NCI-H2171 treated with DMSO at 0.1 percent for 48 hours (cell line): ENCODE measurements at regions not wholly inside any gene's neighbourhood (a gene's known extent, or its start where the extent isn't known, plus 50 kb on each side); places are given as distances from the start of the nearest gene placed in this dataset.

Source experiments
- DNase-seq: peaks from one replicate; lab custom pipeline; 2025; lab: John Stamatoyannopoulos, UW

- DNase-seq, result no peak
These were observed 317.9 kb upstream of the IRX1 start for GRCh38 chr5:3277590-3278196.

- no peak for DNase-seq
These were observed 318.7 kb upstream of the IRX1 start for GRCh38 chr5:3276896-3277295.

DNA sequence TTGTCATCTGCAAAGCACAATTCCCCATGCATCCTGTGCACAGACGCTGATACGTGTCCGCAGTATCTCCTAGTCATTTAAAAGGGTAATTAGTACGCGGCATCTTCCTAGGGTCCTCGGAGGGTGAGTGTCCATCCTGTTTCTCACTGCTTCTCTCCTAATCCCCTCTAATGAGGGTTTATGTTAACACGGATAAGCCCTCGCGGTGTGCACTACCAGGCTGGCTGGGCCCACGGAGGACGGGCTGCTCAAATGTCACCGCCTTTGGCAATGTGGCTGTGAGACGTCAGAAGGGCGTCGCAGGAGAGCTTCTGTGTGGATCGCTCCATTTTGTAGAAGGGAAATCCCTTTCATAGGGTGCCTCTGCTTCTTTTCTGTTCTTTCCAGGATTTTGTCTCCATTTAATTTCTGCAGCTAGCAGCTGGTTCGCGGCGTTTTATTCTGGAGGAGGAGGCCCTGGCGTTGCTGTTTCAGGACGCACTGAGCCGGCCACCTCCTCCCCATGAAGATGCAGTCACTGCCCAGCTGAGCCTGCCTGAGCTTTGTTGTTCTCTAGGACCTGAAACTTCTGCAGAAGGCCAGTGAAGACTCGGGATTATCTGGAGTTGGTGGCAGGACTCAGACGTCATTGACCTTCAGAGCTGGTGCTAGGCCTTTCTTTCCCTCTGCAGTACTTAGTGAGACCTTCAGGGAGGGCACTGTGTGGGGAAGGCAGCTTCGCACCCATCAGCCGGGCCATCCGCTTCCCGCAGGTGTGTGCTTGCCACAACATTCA, 326.1 kb upstream of the IRX1 start:
- DNase-seq, result no peak

DNA sequence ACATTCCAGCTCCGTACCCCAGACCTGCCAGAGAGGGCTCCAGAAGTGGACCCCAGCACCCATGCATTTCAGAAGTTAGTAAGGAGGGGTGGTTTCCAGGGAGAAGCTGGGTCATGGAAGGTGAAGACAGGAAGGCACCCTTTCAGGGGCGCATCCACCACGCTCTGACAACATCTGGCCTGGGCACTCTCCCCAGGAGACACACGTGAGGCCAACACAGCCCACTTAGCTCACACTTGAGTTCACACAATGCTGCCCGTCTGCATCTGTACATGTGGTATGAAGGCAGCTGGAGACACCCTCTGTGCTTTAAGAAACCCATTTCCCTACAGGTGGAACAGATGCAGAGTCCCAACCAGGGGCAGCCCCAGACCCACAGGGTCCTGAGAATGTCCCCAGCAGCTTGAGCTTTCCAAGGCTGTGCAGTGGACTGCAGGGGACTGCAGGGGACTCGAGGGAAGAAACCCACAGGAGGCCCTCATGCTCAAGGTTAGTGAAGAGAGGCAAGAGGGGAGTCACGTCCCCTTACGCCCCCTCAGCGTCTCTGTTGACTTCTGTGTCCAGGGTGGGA, 326.8 kb upstream of the IRX1 start:
- DNase-seq, result peak; percentile 8

DNA sequence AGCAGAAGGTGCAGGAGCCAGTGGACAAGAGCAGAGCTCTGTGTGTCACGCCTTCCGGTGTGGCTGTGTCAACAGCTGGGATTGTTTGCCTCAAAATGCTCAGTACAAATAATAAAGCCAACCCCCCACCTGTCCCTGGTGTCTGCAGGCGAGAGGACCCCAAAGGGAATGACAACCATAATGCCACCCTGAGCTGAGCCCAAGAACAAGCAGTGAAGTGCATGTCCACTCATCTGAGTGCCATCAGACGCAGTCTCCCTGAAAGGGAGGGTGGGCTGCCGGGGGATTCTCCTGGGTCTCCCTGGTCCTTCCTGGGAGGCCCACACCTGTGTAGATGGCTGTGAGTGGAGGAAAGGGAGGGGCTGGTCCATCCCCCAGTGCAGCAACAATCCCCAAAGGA, 328.8 kb upstream of the IRX1 start:
- no peak for DNase-seq

DNA sequence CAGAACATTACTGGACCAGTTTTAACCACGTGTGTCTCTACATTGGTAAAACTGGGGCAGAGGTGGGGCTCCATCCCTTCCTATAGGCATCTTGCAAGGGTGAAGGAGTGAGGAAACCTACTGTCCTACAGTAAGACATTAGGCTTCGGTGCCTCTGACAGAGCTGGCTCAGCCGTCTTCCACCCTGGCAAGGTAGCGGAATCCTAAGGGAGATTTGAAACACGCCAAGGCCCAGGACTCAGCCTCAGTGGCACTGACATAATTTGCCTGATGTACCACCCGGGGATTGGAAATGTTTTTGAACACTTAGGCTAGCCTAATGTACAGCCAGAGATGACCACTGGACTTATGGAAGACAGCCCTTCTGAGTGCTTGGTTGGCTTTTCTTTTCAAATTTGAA, 329.7 kb upstream of the IRX1 start:
- DNase-seq, result no peak

GRCh38 chr5:3265131-3265885, 330.3 kb upstream of the IRX1 start:
- DNase-seq, result no peak

DNA sequence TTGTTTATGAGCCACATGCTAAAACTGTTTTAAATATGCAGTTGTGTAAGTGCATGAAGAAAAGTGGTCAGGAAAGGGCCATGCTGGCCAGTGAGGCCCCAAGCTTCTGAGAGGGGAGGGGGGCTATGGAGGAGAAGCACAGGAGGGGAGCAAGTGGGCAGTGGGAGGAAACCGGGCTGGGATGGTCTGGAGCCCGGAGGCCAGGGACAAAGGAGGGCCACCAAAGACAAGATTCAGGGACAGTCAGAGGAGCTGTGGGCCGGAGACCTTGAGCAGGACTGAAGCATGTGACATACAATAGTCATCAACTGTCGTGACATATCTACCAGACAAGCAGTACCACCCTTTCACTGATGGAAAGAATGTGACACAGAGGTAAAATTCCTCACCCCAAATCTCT, 333.2 kb upstream of the IRX1 start:
- no peak for DNase-seq

DNA sequence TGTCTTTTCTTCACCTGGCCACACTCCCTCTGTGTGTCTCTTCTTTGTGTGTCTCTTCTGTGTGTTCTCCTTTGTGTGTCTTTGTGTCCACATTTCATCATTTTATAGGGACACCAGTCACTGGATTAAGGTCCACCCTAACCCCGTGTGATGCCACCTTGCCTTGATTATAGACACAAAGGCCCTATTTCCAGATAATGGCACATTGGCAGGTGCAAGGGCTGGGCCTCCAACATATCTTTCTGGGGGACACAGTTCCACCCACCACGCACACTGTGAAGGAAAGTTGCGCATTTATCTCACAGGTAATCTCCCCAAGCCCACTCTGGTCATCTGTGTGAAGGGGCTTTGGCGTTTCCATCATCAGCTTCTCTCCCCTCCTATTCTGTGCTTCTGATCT, 334.6 kb upstream of the IRX1 start:
- no peak for DNase-seq

DNA sequence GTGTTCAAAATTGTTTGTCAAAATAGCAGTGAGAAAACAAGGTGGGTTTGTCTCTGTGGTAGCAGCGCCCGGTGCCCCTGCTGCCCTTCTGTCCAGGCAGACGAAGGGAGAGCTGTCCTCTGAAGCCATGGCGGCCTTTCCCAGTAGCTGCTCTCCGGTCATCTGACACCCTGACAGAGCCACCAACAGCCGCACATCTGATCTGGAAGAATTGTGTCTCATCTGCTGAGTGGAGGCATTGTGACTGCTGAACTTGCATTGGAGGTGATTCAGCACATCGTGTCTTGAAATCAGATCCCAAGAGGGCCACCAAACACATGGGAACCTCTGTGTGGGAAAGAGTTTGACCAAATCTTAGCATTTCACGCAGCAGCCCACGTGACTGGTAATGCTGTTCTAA, 337.6 kb upstream of the IRX1 start:
- no peak for DNase-seq

GRCh38 chr5:3252235-3252634, 343.4 kb upstream of the IRX1 start:
- no peak for DNase-seq

DNA sequence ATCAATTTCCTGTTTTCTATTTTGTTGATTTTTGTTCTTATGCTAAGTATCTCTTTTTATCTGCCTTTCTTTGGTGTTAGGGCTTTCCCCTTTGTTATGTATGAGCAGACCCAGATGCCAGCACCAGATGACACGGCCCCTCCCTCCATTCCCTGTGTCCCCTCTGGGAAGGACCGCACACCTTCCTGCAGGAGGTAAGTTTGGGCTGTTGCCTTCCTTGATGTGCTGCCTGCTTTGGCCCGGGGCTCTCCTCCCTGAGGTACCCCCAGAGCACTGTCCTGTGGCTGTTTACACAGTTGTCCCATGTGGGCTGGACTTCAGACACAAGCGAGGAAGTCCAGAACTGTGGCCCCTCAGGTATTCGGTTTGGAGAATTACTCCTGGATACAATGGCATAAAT, 343.8 kb upstream of the IRX1 start:
- DNase-seq, result no peak

GRCh38 chr5:3249401-3249800, 346.2 kb upstream of the IRX1 start:
- DNase-seq, result no peak

DNA sequence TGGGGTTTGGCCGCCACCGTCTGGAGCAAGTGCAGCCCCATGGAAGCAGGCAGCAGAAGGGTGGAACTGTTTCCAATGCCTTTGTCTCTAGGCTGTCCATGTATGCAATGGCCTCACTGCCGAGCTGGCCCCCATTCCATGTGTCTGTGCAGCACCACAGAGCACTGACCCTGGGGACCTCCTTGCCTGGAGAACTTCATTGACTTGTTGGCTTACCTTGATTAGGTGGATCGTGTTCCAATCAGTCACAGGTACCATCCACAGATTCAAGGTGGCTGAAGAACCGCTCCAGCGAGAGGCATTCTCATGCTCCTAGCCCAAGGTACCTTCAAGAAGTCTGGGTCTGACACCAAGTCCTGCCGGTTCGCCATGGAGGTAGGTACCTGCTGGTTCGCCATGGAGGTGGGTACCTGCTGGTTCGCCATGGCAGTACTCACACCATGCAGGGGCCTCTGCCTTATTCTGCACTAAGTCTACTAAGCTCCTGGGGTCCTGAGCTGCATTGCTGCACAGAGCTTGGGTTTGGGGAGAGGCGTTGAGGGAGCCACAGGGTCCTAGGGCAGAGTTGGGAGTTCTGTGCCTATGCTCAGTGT, 358.3 kb upstream of the IRX1 start:
- peak; percentile 59 for DNase-seq

DNA sequence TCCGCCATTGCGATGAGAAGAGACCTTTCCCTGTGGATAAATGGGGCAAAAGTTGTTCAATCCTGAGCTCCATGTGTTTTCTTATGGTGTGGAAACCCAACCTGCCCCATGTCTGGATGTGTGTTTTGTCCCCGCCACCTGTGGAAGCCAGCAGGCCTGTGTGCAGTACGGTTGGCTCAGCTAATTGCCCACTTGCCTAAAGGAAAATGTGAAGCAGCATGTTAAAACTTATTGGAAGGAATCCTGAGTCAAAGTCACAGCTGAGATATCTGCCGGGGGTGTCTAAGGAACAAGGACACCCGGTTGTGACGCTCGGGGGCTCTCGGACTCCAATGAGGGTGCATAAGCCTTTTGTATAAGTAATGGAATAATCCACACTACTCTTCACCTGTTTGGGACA, 361.1 kb upstream of the IRX1 start:
- DNase-seq, result no peak

GRCh38 chr5:3230941-3231340, 364.7 kb upstream of the IRX1 start:
- no peak for DNase-seq

- no peak for DNase-seq
These were observed 365.4 kb upstream of the IRX1 start for GRCh38 chr5:3230254-3230653.

DNA sequence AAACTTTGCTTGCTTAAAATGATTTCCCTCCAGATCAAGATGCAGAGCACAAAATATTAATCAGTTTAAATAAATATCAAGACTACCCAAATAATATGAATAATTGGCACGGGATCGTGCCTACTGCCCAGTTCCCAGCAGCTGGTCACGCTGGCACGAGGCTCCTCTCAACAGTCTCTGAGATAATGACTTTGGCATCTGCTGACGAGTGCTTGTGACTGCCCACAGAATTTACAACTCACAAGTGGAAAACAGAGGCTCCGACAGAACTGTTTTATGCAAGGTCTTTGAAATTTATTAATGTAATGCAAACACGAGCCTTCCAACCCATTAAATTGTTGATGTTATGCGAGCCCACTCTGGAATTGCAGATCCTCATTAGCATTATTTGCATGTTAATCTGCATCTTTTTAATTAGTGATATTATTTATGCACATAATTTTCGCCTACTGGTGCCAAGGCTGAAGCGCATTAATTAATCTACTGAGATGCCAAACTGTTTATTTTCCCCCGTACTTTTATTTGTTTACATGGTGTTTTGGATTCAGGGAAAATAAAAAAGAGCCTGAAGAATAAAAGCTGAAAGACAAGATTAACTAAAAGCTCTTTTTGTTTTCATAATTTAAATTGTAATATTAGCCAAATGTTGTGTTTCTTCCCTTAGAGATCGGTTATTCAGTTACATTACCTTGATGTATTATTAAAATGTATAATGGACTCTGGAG, 369.3 kb upstream of the IRX1 start:
- no peak for DNase-seq

- no peak for DNase-seq
These were observed 370.3 kb upstream of the IRX1 start for GRCh38 chr5:3225201-3225960.

- no peak for DNase-seq
These were observed 372.7 kb upstream of the IRX1 start for GRCh38 chr5:3222924-3223323.

DNA sequence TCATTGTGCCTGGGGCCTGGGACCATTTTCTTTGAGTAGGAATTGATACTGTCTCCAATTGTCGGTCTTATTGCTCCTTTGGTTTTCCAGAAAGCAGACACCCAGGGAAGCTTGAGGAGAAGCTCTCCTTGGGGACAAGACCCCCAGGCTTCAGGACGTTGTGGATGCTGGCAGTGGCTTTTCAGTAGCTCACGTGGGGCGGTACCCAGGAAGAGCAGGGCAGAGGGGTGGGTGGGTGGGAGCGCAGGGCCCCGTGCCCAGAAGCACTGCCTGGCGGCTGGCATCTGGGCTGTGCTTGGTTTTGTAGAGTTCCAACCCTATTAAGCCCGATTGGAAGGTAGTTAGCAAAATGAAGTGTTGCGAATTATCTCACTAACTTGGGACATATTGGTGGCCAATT, 374.2 kb upstream of the IRX1 start:
- no peak for DNase-seq
